ENCODE measurements at regions not wholly inside any gene's neighbourhood (a gene's known extent, or its start where the extent isn't known, plus 50 kb on each side); places are given as distances from the start of the nearest gene placed in this dataset.

GRCh38 chr1:5005171-5005570 is 350.8 kb downstream of the AJAP1 start:
- TF ChIP-seq CTCF (IDR thresholded peaks at IDR 0.05) (no peak), POLR2A (IDR thresholded peaks at IDR 0.05) (no peak), POLR2AphosphoS5 (IDR thresholded peaks at IDR 0.05) (no peak)
